Stimulated activated CD4-positive, alpha-beta T cell treated with anti-CD3 and anti-CD28 coated beads, Interleukin-1b, Interleukin-23, amount 100 ng/mL, for 4 hours (primary cell): ENCODE measurements at regions not wholly inside any gene's neighbourhood (a gene's known extent, or its start where the extent isn't known, plus 50 kb on each side); places are given as distances from the start of the nearest gene placed in this dataset.

Experiments
- DNase-seq, 2 donors: peaks; one replicate each; pipeline ENCODE4 v3.0.0-alpha.2; 2020; ENCODE audit warnings: low read depth in 2 of 2

- no peak for DNase-seq
Observed at GRCh38 chr1:56313560-56313959, 265.8 kb downstream of the PLPP3 start.

- no peak for DNase-seq
Observed at GRCh38 chr1:56311766-56312165, 267.6 kb downstream of the PLPP3 start.

GRCh38 chr1:56310945-56311344, 268.4 kb downstream of the PLPP3 start:
- DNase-seq, result no peak

- DNase-seq, result no peak
Observed at GRCh38 chr1:56309065-56309464, 270.3 kb downstream of the PLPP3 start.

- no peak for DNase-seq
Observed at GRCh38 chr1:56304975-56305374, 274.4 kb downstream of the PLPP3 start.

- DNase-seq, result no peak
Observed at GRCh38 chr1:56303805-56304204, 275.6 kb downstream of the PLPP3 start.

GRCh38 chr1:56302878-56303277, 276.5 kb downstream of the PLPP3 start:
- no peak for DNase-seq

- DNase-seq, result no peak
Observed at GRCh38 chr1:56301791-56302190, 277.6 kb downstream of the PLPP3 start.

- DNase-seq, result no peak
Observed at GRCh38 chr1:56300836-56301235, 278.5 kb downstream of the PLPP3 start.

- DNase-seq, result no peak
Observed at GRCh38 chr1:56298866-56299265, 280.5 kb downstream of the PLPP3 start.

- no peak for DNase-seq
Observed at GRCh38 chr1:56297904-56298303, 281.5 kb downstream of the PLPP3 start.

GRCh38 chr1:56297208-56297607, 282.2 kb downstream of the PLPP3 start:
- no peak for DNase-seq

- no peak for DNase-seq
Observed at GRCh38 chr1:56295949-56296929, 283.1 kb downstream of the PLPP3 start.

- DNase-seq, result no peak
Observed at GRCh38 chr1:56291374-56291919, 287.9 kb downstream of the PLPP3 start.

GRCh38 chr1:56289260-56289659, 290.1 kb downstream of the PLPP3 start:
- no peak for DNase-seq

- DNase-seq, result no peak
Observed at GRCh38 chr1:56287721-56288120, 291.6 kb downstream of the PLPP3 start.

- DNase-seq, result no peak
Observed at GRCh38 chr1:56286956-56287355, 292.4 kb downstream of the PLPP3 start.

- no peak for DNase-seq
Observed at GRCh38 chr1:56286506-56286905, 292.9 kb downstream of the PLPP3 start.

- no peak for DNase-seq
Observed at GRCh38 chr1:56285554-56286402, 293.6 kb downstream of the PLPP3 start.

- no peak for DNase-seq
Observed at GRCh38 chr1:56284928-56285327, 294.4 kb downstream of the PLPP3 start.

GRCh38 chr1:56278061-56278460, 301.3 kb downstream of the PLPP3 start:
- no peak for DNase-seq

- no peak for DNase-seq
Observed at GRCh38 chr1:56268519-56269140, 310.7 kb downstream of the PLPP3 start.
